ENCODE measurements at regions not wholly inside any gene's neighbourhood (a gene's known extent, or its start where the extent isn't known, plus 50 kb on each side); places are given as distances from the start of the nearest gene placed in this dataset.
"Not testable (repeated sequence)": the region's sequence is repeated elsewhere in the genome, so short reads cannot be mapped to it uniquely, and the experiment has no call there.

GRCh38 chr2:120531863-120532600, 186.1 kb downstream of the INHBB start:
- no peak for DNase-seq (ENCODE audit: low read depth)

- DNase-seq (ENCODE audit: low read depth): no peak
These were observed 187.7 kb downstream of the INHBB start for GRCh38 chr2:120533625-120534024.

DNA sequence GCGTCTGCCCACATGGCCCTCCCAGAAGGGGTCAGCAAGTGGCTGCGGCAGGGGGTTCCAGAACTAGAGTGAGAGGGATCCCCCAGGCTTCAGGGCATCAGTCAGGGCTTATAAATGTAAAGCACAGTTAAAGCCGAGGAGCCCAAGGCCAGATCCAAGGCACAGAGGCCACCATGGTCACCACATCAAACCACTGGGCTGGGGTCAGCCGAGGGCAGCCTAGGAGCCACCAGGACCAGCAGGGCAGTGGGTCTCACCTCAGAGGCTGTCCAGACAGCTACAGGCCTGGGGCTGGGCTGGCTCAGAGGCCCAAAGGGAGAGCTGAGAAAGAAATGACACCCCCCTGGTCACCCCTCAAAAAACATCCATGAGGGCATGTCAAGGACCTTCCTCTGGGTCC, 188.5 kb downstream of the INHBB start:
- no peak for DNase-seq (ENCODE audit: low read depth)

DNA sequence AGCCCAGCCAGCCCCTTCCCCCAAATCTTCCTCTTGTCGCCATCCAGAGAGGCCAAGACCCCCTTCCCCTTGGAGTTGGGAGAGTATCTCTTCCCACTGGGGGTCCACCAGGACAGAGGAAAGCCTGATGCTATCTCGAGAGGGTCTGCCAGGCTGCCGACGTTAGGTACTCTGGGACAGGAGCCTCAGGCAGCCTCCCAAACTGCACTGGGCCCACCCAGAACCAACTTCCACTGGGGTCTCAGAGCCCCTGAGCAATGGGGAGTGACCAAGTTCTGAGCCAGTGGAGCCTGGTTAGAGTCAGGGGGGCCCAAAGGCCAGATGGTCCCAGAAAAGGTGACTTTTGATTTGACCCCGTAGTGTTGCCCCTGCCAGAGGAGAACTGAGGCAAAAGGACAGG, 189.1 kb downstream of the INHBB start:
- no peak for DNase-seq (ENCODE audit: low read depth)

- DNase-seq (ENCODE audit: low read depth): no peak
These were observed 190.2 kb downstream of the INHBB start for GRCh38 chr2:120536141-120536540.

DNA sequence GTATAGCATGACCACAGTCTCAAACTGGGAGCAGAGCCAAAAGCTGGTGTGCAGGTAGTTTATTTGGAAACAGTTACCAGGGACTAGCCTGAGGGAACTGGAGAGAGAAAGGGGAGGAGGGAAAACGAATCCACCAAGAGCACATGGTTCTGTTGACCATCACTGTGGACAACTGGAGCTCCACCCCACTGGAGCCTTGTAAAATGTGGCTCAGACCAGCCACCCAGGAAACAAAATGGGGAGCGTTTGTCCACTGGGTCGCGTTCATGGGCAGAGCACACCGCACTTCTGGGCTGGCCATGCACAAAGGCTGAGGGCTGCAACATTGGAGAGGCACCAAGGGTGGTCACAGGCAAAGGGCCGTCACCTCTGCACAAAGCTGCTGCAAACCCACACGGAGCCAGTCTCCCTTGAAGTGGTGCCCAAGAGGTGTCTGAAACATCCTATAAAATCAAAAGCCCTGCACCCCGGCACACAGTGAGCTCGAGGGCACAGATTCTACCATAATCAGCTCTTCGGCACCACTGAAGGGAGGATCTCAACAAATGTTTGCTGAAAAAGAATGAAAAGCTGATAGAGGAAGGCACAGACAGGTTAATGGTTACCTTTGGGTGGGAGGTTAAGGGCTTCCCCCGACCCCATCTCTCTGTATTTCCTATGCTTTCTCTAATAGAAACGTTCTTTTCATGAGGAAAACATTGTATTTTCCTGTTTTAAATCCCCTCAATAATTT, 192.9 kb downstream of the INHBB start:
- no peak for DNase-seq (ENCODE audit: low read depth)

DNA sequence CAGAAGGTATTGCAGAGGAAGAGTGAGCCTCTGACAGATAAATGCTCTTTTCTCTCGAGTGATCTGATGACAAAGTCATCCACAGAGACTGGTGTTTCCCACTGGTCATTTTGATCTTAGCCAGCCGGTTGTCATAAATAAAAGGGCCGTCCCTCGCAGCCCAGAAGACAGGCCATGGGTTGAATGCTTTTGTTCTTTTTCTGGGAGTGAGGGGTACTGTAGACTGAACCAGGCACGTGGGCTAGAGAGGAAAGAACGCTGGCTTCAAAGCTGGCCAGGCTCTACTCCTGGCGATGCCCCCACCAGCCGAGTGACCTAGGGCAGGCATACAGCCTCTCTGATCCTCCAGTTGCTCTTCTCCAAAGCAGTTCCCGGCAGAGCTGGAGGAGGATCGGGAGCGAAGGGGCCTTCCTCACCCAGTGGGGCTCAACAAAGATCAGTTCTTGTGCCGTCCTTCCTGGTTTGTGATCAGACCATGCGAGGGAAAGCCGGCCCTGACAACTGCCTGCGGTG, 193.5 kb downstream of the INHBB start:
- no peak for DNase-seq (ENCODE audit: low read depth)

- DNase-seq (ENCODE audit: low read depth): peak; percentile 89
These were observed 194.2 kb downstream of the INHBB start for GRCh38 chr2:120539937-120540718.

DNA sequence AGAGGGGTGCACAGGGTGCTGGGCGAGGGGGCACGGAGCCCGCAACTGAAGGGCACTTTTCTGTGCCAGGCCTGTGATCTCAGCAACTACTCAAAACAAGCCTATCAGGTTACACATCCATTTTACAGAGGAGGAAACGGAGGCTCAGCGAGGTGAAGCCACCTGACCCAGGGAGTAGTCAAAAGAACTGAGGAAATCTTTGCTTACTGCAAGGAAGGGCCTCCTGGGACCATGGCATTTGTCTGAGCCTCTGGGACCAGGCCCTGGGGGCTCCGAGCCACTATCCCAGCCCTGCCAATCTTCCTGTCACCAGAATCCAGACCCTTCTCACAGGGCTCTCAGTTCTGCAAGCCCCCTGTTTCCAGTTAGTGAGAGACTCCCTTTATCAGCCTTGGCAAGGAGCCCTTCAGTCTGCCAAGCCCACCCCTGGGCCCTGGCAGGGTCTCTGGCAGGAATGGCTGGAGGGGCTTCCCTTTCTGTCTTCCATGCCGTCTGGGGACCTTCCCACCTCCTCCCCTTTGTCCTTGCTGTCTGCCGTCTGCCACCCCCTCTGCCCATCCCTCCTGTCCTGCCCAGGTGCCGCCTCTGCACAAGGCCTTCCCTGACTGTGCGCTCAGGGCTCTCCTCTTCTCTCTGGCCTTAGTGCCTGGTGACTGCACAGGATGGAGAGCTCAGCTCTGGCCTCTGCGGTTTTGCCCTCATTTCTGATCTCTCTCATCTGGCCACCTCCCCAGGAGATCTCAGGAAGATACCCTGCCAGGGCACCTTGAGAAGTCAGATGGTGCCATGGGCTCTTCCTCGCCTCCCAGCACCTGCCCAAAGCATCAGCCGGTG, 194.7 kb upstream of the GLI2 start:
- no peak for DNase-seq (ENCODE audit: low read depth)

GRCh38 chr2:120541553-120541932, 194.1 kb upstream of the GLI2 start:
- DNase-seq (ENCODE audit: low read depth): peak; percentile 65

DNA sequence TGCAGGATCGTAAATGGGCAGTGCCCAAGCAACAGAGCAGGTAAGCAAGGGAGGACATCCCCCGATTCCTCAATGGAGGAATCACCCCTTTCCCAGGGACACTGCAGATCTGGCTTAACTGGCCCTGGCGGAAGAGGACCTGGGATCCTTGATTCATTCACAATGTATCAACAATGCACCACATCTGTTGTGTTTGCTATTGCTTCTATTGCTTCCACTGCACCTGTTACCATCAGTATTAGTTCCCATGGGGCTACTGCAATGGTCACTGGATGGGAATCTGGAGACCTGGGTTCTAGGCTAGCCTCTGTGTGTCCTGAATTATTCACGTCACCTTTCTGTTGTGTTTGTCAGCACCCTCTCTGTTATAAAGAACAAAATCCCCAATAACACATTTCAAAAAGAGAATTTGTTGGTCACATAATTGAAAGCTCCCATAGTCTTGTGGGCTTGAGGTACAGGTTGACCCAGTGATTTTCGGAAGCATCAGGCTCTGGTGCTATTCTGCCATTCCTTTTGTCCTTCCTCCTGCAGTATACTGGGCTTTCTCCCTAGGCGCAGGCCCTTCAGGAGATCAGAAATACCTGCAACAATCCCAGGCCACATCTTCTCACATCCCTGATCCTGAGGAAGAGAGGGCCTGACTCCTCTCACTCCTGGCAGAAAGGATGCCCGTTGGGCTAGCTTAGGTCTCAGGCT, 193.5 kb upstream of the GLI2 start:
- no peak for DNase-seq (ENCODE audit: low read depth)

GRCh38 chr2:120542911-120543527, 192.6 kb upstream of the GLI2 start:
- DNase-seq (ENCODE audit: low read depth): no peak

- no peak for DNase-seq (ENCODE audit: low read depth)
These were observed 191.8 kb upstream of the GLI2 start for GRCh38 chr2:120543899-120544298.

- no peak for DNase-seq (ENCODE audit: low read depth)
These were observed 191.1 kb upstream of the GLI2 start for GRCh38 chr2:120544522-120544921.

- DNase-seq (ENCODE audit: low read depth): not testable (repeated sequence)
These were observed 190.7 kb upstream of the GLI2 start for GRCh38 chr2:120545007-120545406.

DNA sequence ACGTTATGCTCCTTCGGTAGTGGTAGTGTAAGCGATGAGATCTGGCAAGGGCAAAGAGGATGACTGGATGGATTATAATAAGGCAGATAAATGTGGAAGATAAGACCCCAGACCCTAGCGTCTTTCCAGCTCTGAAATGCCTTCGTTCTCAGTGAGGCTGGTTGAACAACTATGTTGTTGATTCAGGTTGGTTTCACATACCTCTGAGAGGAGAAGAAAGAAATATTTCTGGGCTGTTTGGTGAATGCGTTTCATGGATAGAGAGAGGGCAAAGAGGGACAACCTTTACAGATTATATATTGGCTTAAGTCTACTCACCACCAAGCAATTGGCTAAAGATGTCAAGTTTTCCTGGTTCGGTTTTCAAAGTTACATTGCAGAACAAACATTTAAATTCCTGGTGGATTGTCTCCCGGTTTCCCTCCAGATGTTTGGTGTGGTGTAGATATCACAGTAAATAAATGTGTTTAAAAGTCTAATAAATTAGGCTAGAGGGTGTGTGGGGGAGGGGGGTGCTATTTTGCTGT, 190.1 kb upstream of the GLI2 start:
- no peak for DNase-seq (ENCODE audit: low read depth)

- peak; percentile 83 for DNase-seq (ENCODE audit: low read depth)
These were observed 189.4 kb upstream of the GLI2 start for GRCh38 chr2:120546048-120546864.

- DNase-seq (ENCODE audit: low read depth): no peak
These were observed 188.7 kb upstream of the GLI2 start for GRCh38 chr2:120546865-120547390.

- no peak for DNase-seq (ENCODE audit: low read depth)
These were observed 188.0 kb upstream of the GLI2 start for GRCh38 chr2:120547662-120548061.
